HL-60 (cell line): ENCODE measurements at regions not wholly inside any gene's neighbourhood (a gene's known extent, or its start where the extent isn't known, plus 50 kb on each side); places are given as distances from the start of the nearest gene placed in this dataset.

Experiments used
- GABPA ChIP-seq: IDR thresholded peaks from 2 replicates; pipeline ENCODE4 v1.6.1; 2012; ENCODE audit warnings: low read depth
- POLR2AphosphoS5 ChIP-seq: IDR thresholded peaks from 2 replicates; pipeline ENCODE4 v1.6.1; 2012; ENCODE audit warnings: low read depth
- TF ChIP-seq, protein P1 (sequence below): IDR thresholded peaks from one replicate; pipeline ENCODE4 v1.5.1; 2011; ENCODE audit warnings: low read length, control low read depth, inconsistent platforms; ENCODE audit not compliant: insufficient read depth
- TF ChIP-seq, protein P2 (sequence below): IDR thresholded peaks from 2 replicates; pipeline ENCODE4 v1.6.1; 2012; ENCODE audit warnings: low read depth; ENCODE audit not compliant: insufficient replicate concordance

DNA sequence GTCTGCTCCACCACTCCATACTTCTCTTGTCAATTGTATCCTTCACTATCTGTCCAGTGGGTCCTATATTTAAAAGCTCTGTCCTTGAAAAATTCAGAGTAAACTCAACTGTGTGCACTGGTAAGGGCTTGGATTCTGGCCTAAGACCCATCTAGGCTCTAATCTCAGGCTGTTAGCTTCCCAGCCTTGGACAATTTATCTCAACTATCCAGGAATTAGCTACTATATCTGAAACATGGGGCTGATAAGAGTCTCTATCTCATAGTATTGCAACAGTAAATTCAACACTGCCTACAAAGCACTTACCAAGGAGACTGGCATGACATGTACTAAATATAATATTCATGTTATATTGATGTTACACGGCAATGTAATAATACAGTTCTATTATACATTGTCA lies 303.4 kb downstream of the XPNPEP1 start:
- TF ChIP-seq POLR2AphosphoS5, result no peak
- TF ChIP-seq, protein P1, sequence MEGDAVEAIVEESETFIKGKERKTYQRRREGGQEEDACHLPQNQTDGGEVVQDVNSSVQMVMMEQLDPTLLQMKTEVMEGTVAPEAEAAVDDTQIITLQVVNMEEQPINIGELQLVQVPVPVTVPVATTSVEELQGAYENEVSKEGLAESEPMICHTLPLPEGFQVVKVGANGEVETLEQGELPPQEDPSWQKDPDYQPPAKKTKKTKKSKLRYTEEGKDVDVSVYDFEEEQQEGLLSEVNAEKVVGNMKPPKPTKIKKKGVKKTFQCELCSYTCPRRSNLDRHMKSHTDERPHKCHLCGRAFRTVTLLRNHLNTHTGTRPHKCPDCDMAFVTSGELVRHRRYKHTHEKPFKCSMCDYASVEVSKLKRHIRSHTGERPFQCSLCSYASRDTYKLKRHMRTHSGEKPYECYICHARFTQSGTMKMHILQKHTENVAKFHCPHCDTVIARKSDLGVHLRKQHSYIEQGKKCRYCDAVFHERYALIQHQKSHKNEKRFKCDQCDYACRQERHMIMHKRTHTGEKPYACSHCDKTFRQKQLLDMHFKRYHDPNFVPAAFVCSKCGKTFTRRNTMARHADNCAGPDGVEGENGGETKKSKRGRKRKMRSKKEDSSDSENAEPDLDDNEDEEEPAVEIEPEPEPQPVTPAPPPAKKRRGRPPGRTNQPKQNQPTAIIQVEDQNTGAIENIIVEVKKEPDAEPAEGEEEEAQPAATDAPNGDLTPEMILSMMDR, result no peak
- TF ChIP-seq, protein P2, sequence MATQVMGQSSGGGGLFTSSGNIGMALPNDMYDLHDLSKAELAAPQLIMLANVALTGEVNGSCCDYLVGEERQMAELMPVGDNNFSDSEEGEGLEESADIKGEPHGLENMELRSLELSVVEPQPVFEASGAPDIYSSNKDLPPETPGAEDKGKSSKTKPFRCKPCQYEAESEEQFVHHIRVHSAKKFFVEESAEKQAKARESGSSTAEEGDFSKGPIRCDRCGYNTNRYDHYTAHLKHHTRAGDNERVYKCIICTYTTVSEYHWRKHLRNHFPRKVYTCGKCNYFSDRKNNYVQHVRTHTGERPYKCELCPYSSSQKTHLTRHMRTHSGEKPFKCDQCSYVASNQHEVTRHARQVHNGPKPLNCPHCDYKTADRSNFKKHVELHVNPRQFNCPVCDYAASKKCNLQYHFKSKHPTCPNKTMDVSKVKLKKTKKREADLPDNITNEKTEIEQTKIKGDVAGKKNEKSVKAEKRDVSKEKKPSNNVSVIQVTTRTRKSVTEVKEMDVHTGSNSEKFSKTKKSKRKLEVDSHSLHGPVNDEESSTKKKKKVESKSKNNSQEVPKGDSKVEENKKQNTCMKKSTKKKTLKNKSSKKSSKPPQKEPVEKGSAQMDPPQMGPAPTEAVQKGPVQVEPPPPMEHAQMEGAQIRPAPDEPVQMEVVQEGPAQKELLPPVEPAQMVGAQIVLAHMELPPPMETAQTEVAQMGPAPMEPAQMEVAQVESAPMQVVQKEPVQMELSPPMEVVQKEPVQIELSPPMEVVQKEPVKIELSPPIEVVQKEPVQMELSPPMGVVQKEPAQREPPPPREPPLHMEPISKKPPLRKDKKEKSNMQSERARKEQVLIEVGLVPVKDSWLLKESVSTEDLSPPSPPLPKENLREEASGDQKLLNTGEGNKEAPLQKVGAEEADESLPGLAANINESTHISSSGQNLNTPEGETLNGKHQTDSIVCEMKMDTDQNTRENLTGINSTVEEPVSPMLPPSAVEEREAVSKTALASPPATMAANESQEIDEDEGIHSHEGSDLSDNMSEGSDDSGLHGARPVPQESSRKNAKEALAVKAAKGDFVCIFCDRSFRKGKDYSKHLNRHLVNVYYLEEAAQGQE, result no peak
- no peak for TF ChIP-seq GABPA
